Stimulated activated CD8-positive, alpha-beta memory T cell treated with anti-CD3 and anti-CD28 coated beads, Interleukin-12 subunit alpha, Interleukin-12 subunit beta, amount 100 ng/mL, for 4 hours (primary cell): ENCODE measurements at regions not wholly inside any gene's neighbourhood (a gene's known extent, or its start where the extent isn't known, plus 50 kb on each side); places are given as distances from the start of the nearest gene placed in this dataset.

Source experiments
- DNase-seq: peaks from one replicate; pipeline ENCODE4 v3.0.0-alpha.2; 2020; ENCODE audit warnings: low read depth

GRCh38 chr1:55483523-55483922, 268.4 kb upstream of the USP24 start:
- no peak for DNase-seq

- DNase-seq: no peak
These were observed 266.5 kb upstream of the USP24 start for GRCh38 chr1:55481634-55482033.

- DNase-seq: no peak
These were observed 265.0 kb upstream of the USP24 start for GRCh38 chr1:55480029-55480795.

- no peak for DNase-seq
These were observed 263.6 kb upstream of the USP24 start for GRCh38 chr1:55478742-55479141.

DNA sequence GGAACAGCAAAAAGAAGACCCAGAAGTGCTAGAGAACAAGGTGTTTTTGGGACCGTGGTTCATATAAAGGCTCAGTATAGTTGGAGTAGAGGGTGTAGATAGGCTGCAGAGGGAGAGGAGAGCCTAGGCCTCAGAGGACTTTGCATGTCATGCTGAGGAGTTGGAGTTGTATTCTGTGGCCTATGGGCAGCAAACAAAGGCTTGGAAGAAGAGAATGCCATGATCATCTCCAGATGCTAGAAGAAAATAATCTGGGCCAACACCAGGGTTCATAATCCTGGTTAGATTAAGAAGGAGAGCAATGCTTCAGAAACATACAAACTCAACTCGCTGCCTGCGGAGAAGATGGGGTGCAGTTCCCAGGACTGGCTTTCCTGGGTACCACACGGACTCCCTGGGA, 262.8 kb upstream of the USP24 start:
- DNase-seq: no peak

GRCh38 chr1:55476445-55477015, 261.4 kb upstream of the USP24 start:
- DNase-seq: no peak

DNA sequence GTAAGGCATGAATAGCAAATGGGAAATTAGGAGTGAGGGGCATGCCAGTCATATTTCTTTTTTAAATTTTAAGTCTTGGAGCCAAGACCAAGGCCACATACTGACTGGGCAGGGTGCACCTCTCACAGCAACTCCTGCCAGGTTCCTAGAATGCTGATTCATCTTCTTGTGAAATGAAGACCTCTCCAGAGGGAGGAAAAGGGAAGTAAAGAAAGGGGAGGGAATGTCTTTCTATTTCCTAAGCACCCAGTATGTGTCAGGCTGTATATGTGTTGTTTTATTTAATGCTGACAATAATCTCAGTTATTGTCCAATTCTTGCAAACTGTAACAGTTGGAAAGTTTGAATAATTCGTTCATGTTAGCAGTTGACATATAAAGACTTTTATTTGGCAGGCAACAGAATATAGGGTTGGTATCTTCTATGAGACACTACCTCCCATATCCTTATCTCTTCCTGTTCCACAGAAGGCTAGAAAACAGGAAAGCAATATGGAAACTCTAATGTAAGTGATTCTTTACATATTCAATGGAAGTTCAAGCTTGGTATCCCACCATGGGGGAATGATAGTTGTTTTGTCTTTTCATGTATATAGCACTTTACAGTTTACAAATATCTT, 259.1 kb upstream of the USP24 start:
- no peak for DNase-seq

GRCh38 chr1:55473661-55474060, 258.5 kb upstream of the USP24 start:
- DNase-seq: no peak

GRCh38 chr1:55472784-55473183, 257.6 kb upstream of the USP24 start:
- no peak for DNase-seq

GRCh38 chr1:55472115-55472514, 257.0 kb upstream of the USP24 start:
- no peak for DNase-seq

- DNase-seq: no peak
These were observed 253.1 kb upstream of the USP24 start for GRCh38 chr1:55468142-55468795.

GRCh38 chr1:55466921-55467320, 251.8 kb upstream of the USP24 start:
- no peak for DNase-seq

DNA sequence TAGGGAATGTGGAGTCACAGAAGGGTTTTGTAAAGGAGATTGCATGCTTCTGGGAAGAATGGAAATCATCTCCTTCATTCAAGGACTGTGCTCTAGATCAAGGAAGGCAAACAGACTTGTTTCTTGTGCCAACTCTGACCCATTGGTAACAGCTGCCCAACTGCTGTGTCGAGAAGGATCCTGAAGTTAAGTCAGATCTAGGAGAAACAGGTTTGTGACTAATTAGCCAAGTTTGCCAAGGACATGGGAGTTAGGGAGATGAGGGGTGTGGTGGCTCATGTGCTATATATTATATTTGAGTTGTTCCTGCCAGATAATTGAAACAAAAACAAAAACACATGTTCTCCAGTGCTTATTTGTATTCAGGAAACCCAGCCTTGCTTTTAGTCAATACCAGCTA, 251.2 kb upstream of the USP24 start:
- DNase-seq: no peak

- DNase-seq: no peak
These were observed 249.4 kb upstream of the USP24 start for GRCh38 chr1:55464550-55464949.

DNA sequence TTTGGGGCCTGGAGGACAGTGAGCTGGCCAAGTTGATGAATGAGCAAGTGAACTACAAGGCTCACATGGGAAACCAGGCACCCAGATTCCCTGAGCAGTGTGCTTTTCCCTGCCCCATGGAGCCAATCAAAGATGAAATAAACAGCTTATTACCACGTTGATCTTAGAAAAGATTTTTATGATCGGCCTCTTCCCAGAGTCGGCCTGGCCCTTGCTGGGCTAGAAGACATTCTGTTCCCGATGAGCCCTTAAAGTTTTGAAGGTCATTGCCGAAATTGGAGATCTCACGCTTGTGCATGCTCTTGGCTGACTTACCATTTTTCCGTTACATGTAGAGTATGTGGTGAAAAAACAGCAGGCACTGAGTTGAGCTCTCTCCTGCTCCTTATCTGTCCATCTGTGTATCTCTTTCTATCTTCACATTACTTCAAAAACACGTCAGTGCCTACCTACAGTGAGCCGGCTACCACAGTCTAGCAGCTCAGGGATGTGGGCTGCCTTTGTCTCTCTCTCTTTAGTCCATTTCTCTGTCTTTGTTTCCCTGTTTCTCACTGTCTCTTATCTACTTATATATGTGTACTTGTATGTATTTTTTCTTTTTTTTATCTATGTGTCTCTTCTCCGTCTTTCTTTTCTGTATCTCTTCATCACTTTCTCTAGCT, 248.8 kb upstream of the USP24 start:
- DNase-seq: no peak

- DNase-seq: no peak
These were observed 242.7 kb upstream of the USP24 start for GRCh38 chr1:55457874-55458273.

DNA sequence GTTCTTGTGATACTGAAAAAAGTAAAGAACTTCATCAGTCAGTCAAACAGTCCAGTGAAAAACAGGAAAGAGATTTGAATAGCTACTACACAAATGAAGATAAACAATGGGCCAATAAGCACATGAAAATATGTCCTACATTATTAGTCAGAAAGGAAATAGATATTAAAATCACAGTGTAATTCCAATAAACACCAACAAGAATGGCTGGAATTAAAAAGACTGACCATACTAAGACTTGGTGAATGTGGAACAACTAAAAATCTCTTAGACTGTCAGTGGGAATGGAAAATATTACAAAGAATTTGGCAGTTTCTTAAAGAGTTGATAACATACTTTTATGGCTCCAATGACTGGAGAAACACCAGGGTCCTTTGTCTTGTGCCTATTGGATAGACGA, 241.8 kb upstream of the USP24 start:
- DNase-seq: no peak

DNA sequence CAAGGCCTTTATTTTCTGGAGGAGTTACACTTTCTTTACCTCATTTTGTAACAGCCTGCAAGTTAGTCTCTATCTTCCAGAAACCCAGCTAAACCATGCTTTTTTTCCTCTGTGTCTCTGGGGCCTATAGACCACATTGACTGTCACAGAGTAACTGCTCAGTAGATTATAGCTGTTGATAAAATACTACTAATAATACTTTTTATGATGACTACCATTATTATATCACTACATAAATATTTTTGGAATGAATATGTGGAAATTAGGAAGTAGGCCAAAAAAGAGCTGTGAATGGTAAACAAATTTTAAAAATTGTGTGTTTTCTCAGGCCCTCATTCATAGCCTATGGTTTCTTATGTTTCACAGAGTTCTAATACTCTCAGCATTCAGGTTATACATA, 233.1 kb upstream of the USP24 start:
- DNase-seq: no peak

DNA sequence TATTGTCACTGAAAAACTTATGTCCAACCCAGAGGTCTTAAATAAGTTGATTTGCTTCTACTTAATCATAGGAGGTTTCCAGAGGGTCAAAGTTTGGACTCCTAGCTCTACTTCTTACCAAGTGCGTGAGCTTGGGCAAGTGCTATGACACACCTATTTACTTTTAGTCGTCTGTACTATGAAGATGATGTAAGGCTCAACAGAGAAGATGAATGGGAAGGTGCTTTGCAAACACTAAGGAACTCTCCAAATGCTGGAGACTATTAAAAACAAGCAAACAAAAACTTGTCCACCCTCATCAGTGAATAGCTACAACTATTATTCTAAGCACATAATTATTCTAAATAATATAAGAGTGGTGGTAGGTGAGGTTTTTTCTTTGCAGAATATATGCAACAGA, 232.3 kb upstream of the USP24 start:
- DNase-seq: no peak

DNA sequence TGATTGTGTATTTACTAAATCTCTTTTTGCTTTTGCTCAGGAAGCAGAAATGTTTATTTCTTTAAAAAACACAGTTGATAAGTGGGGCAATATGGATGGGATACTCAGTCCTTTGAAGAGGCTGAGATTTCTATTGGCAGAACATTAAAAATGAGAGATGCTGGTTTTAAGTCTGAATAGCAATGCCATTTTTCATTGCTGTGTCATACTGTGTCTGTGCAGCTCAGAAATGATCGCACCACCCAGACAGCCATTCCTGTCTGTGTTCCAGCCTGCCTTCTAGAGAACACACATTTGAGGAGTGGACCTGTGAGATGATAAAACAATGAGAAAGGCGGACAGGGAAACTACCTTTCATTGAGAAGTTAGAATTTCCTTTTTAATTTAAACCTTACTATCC, 231.2 kb upstream of the USP24 start:
- no peak for DNase-seq

DNA sequence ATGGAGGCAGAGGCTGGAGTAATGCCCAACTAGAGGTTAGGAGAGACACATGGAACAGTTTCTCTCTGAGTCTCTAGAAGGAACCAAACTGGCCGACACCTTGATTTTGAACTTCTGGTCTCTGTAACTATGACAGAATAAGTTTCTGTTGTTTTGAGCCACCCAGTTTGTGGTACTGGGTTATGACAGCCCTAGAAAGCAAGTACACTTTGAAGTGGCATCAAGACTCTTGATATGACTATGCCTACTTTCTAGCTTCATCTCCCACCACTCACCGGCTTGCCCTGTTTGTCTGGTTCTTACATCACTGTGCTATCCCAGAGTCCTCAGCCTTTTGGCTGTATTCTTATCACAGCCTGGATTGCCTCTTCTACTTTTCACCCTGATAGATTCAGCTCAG, 230.3 kb upstream of the USP24 start:
- DNase-seq: no peak

DNA sequence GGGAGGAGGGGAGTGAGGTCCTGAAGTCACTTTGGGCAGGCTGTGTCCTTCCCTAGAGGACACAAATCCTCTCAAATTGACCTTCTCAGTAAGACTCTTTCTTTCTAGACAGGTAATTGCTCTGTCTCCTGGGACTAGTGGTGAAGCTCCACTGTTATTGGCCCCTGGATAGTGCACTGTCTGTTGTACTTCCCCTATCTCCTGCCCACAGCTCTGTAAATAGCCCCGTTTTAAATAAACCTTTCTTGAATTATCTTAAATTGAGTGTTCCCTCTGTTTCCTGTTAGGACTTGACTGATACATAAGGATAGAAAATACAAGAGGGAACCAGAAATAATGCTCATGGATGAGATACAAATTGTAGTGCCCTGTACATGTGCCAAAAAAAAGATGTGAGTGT, 229.5 kb upstream of the USP24 start:
- no peak for DNase-seq
